Fibroblast of lung (primary cell): ENCODE measurements at regions not wholly inside any gene's neighbourhood (a gene's known extent, or its start where the extent isn't known, plus 50 kb on each side); places are given as distances from the start of the nearest gene placed in this dataset.

ENCODE experiments used
- CTCF ChIP-seq, 2 donors: IDR thresholded peaks in 1 of 2; conservative IDR thresholded peaks in 1 of 2; 1 replicate in 1 of 2; 2 replicates in 1 of 2; pipeline ENCODE4 v1.5.1; 2011 to 2012; ENCODE audit warnings: low read length in 2 of 2, control low read depth in 1 of 2, inconsistent platforms in 1 of 2, low read depth in 1 of 2, mild to moderate bottlenecking in 1 of 2
- EZH2 ChIP-seq: IDR thresholded peaks from 2 replicates; pipeline ENCODE4 v1.5.1; 2012; ENCODE audit warnings: low read length, control low read depth, mild to moderate bottlenecking; ENCODE audit errors: missing control alignments

GRCh38 chr2:109695290-109695689, 81.1 kb downstream of the SOWAHC start:
- TF ChIP-seq CTCF (conservative IDR thresholded peaks at IDR 0.05 in 1 of 2, IDR thresholded peaks at IDR 0.05 in 1 of 2; ENCODE audit: low read depth in 1 of 2, low read length in 2 of 2) (no peak), EZH2 (no peak)
